KG1 (cell line): ENCODE measurements at regions not wholly inside any gene's neighbourhood (a gene's known extent, or its start where the extent isn't known, plus 50 kb on each side); places are given as distances from the start of the nearest gene placed in this dataset.

ENCODE experiments used
- DNase-seq: peaks from one replicate; lab custom pipeline; 2025; lab: John Stamatoyannopoulos, UW

- no peak for DNase-seq
These were observed 78.1 kb downstream of the ASB9 start for GRCh38 chrX:15191830-15192229.

GRCh38 chrX:15188039-15188438, 81.8 kb downstream of the ASB9 start:
- no peak for DNase-seq

DNA sequence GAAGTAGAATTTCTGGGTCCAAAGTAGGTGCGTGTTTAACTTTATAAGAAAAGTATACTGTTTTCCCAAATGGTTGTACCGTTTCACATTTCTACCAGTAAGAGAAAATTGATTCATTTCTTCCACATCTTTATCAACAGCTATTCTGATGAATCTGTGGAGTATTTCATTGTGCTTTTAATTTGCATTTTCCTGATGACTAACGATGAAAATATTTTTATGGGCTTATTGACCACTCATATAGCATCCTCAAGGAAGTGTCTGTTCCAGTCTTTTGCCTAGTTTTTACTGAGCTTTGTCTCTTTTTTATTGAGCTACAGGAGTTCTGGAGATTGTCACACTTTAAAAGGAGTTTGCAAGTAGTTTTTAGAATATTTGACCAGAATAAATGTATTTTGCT, 92.6 kb downstream of the ASB9 start:
- no peak for DNase-seq

- no peak for DNase-seq
These were observed 96.5 kb downstream of the ASB9 start for GRCh38 chrX:15173411-15173810.

- DNase-seq: no peak
These were observed 99.0 kb downstream of the ASB9 start for GRCh38 chrX:15170927-15171326.

- DNase-seq: no peak
These were observed 102.1 kb downstream of the ASB9 start for GRCh38 chrX:15167826-15168225.

GRCh38 chrX:15165832-15166231, 104.1 kb downstream of the ASB9 start:
- DNase-seq: no peak

- DNase-seq: no peak
These were observed 106.8 kb downstream of the ASB9 start for GRCh38 chrX:15163131-15163530.

DNA sequence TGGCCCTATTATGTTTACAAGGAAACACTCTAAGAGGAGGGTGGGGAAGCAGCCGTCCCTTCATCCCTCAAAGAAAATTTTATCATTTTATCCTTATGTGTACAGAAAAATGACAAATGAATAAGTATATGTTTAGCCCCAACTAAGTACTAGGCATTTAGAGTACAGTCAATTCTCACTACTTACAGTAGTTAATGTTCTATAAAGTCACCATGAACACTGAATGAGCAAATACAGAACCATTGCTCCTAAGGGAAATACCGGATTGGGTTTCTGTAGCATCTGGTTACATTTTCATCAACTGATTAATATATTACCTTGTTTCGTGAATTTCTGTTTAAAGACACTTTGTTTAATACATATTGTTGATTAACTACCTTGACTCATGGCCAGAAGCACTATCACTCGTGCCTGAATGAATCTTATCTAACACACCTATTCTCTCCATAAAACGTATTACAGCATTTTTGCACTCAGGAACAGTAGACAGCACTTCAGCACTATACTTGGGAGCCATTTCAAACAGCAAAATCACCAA, 109.3 kb downstream of the ASB9 start:
- DNase-seq: no peak

DNA sequence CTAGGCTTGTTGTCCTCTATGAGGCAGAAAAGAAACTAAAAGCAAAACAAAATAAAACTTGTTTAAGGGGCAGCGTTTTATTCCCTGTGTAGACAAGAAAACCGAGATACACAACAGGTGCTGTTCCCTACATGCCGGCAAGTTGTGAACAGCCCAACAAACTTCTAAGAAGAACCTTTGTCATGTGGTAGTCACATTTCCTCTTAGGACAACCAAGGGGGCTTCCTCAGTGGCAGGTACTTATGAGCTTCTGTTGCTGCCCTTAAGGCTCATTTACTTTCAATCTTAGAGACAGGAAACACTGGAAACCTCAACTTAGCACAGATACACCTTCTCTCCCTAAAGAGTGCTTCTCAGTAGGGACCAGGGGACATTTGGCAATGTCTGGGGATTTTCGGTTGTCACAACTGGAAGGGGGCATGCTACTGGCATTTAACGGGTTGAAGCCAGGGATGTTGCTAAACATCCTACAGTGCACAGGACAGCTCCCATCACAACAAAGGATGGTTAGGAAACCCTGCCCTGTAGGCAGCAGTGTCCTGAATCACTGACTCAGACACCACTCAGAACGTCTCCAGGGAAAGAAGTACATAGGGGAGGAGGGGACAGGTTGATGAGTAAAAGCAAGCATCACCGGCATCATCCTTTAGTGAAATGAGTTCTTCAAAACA, 111.0 kb downstream of the ASB9 start:
- DNase-seq: no peak

GRCh38 chrX:15158350-15158735, 111.5 kb downstream of the ASB9 start:
- DNase-seq: no peak

DNA sequence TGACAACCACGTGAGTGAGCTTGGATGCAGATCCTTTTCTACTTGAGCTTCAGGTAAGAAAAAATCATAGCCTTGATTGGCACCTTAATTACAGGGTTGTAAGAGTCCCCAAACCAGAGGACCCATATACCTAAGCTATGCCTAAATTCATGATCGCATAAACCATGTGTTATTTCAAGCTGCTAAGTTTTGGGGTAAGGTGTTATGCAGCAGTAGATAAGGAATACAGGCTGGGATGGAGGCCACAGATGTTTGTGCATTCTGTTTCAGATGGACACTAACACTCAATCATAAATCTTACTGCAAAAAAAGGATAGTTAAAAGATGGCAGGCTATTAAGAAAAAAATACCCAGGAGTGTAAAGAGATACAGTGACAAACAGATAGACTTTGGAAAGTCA, 112.3 kb downstream of the ASB9 start:
- DNase-seq: no peak

GRCh38 chrX:15151267-15152186, 118.4 kb downstream of the ASB9 start:
- no peak for DNase-seq

DNA sequence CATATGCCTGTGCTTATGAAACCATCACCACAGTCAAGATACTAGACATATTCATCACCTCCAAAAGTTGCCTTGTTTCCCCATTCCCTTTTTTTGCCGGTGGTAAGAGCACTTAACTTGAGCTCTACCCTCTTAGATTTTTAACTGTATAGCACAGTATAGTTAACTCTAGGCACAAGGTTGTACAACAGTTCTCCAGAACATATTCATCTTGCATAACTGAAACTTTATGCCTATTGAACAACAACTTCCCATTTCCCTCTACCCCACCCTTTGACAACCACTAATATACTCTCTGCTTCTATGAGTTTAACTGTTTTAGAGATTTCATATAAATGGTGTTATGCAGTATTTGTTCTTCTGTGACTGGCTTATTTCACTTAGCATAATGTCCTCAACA, 119.3 kb downstream of the ASB9 start:
- no peak for DNase-seq

GRCh38 chrX:15146515-15146914, 123.4 kb downstream of the ASB9 start:
- peak; percentile 1 for DNase-seq

DNA sequence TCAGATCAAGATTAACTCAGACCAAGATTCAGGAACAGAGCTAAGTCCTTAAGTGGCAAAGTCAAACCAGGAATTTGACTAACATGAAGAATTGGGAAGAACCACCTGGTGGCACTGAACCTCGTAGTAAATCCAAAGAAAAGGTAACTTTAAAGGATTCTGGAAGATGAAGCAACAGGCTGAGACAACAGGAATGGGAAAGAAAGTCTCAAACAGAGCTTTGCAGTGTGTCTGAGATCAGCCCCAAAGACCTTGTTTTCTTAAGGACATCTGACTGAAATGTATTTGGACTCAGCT, 126.1 kb downstream of the ASB9 start:
- DNase-seq: no peak

DNA sequence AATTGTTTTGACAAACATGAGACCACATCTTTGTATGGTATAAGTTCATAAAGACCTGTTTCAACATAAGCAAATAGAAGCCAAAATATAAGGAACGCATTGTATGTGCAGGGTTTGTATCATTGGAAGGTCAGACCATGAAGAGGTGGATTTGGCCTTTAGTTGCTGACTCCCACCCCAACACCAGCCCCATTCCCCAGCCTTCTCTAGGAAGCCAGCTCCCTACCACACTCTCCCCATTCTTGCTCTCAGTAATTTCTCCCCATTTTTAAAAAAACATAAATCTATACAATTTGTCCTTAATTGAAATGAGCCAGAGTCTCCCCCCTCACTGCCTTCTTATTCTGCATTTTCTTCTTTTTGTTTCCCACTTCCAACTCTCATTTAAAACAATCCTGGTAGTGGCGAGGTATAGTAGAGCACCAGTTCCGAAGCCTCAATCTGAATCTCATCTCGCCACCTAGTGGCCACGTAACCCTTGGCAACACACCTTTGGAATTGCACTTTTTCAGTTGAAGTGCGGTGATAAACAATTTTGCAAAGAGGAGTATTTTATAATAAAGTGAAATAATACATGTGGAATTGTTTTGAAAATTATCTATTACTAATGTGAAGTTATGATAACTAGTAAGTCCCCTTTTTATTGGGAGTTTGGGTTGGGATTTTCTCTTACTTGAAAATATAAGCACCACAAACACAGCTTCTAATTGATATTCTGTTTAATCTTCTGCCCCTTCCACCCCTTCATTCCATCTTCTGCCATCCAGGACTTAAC, 126.6 kb downstream of the ASB9 start:
- DNase-seq: peak; percentile 0

DNA sequence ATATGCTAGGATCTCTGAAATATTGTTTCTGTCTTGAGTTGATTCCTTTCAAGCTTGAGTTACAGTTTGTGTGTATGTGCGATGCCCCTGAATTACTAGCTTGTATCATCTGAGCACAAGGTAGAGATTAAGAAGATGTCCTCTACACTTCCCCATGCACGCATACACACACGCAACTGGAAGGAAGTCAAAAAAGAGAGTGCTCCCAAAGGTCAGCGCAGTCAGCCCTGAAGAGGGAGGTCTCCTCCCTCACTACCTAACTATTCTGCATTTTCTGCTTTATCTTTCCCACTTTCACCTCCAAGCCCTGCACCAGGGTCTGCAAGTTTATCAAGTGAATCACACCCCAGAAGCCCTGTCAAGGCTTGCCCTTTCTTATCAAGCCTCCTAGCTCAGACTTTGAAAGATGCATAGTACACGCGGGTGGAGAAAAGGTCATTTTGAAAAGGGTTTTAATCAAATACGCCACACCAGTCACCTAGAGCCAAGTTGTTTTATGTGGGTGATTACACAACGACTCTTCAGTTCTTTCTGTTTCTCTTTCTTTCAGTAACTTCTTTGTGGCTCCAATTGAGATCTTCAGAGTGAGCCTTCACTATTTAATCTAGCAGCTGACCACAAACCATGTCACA, 127.7 kb downstream of the ASB9 start:
- no peak for DNase-seq

GRCh38 chrX:15136795-15137194, 133.1 kb downstream of the ASB9 start:
- DNase-seq: no peak

DNA sequence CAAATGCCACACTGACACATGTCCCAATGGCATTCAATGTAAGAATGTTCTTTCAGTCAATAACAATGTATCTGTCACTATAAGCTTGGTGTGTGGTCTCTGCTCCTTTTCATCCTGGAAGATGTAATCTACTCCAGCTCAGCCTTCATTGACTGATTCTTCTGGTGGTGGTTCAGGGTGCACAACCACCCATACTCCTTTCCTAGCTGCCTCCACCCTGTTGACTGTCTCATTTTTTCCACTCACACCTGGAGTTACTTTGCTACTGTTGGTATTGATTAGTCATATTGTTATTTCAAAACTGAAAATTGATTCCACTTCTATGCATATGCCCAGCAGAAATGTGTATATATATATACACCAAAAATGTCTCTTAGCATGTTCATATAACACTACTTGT, 140.5 kb downstream of the ASB9 start:
- DNase-seq: no peak

- no peak for DNase-seq
These were observed 141.0 kb downstream of the ASB9 start for GRCh38 chrX:15128861-15129260.

DNA sequence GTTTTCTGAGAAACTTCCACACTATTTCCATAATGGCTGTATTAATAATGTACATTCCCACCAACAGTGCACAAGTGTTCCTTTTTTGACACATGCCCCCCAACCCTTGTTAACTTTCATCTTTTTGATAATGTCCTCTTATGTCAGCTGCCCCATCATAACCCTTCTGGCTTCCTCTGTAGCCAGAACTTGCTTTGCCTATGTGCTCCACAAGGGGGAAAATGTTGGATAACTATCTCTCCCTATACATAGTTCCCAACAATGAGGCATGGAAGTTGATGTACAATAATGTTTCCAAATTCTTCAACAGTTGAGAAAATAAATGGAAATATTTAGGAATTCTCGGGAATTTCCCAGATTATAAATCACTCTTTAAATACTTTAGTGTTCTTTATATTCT, 142.9 kb downstream of the ASB9 start:
- DNase-seq: no peak
